ENCODE measurements at regions not wholly inside any gene's neighbourhood (a gene's known extent, or its start where the extent isn't known, plus 50 kb on each side); places are given as distances from the start of the nearest gene placed in this dataset.

- Histone ChIP-seq H3K4me1 (no peaks in the 10 kb centered on the region), H3K27me3 (no peaks in the 10 kb centered on the region), H3K27ac (no peak overlapping the region), H3K36me3 (no peaks in the 10 kb centered on the region), H3K9me3 (peaks cover 0 to 6% of the 10 kb centered on the region in 2 donors), H3K4me3 (no peak overlapping the region)
- no peak for TF ChIP-seq CTCF (IDR thresholded peaks at IDR 0.05)
- DNase-seq (ENCODE audit: low spot score) = no peak
Observed at GRCh38 chr3:135699741-135700140, 265.8 kb upstream of the PPP2R3A start.

- Histone ChIP-seq H3K36me3 (no peaks in the 10 kb centered on the region), H3K27ac (no peak overlapping the region), H3K27me3 (no peaks in the 10 kb centered on the region), H3K4me3 (no peak overlapping the region), H3K9me3 (no peaks in the 10 kb centered on the region), H3K4me1 (no peaks in the 10 kb centered on the region)
- TF ChIP-seq CTCF (IDR thresholded peaks at IDR 0.05) = no peak
- no peak for DNase-seq (ENCODE audit: low spot score)
Observed at GRCh38 chr3:135706758-135707375, 258.7 kb upstream of the PPP2R3A start.

- H3K9me3 ChIP-seq = peaks cover 0 to 7% of the 10 kb centered on the region in 2 donors
- no peak for TF ChIP-seq CTCF (IDR thresholded peaks at IDR 0.05)
- H3K4me3 ChIP-seq = no peak overlapping the region
- no peak for DNase-seq (ENCODE audit: low spot score)
- no peaks in the 10 kb centered on the region for H3K4me1 ChIP-seq
- H3K36me3 ChIP-seq = no peaks in the 10 kb centered on the region
- H3K27me3 ChIP-seq = no peaks in the 10 kb centered on the region
- no peak overlapping the region for H3K27ac ChIP-seq
Observed at GRCh38 chr3:135719449-135719848, 246.1 kb upstream of the PPP2R3A start.

GRCh38 chr3:135728007-135728721, 237.4 kb upstream of the PPP2R3A start:
- no peak for TF ChIP-seq CTCF (IDR thresholded peaks at IDR 0.05)
- H3K9me3 ChIP-seq = peaks cover 0 to 34% of the 10 kb centered on the region in 2 donors
- H3K4me3 ChIP-seq = no peak overlapping the region
- DNase-seq (ENCODE audit: low spot score) = no peak
- H3K36me3 ChIP-seq = no peaks in the 10 kb centered on the region
- H3K27me3 ChIP-seq = no peaks in the 10 kb centered on the region
- no peak overlapping the region for H3K27ac ChIP-seq
- H3K4me1 ChIP-seq = no peaks in the 10 kb centered on the region

GRCh38 chr3:135731546-135731945, 234.0 kb upstream of the PPP2R3A start:
- H3K4me1 ChIP-seq = no peaks in the 10 kb centered on the region
- H3K9me3 ChIP-seq = peaks cover 6 to 28% of the 10 kb centered on the region in 2 donors
- H3K36me3 ChIP-seq = no peaks in the 10 kb centered on the region
- no peak for TF ChIP-seq CTCF (IDR thresholded peaks at IDR 0.05)
- H3K27ac ChIP-seq = no peak overlapping the region
- no peaks in the 10 kb centered on the region for H3K27me3 ChIP-seq
- no peak for DNase-seq (ENCODE audit: low spot score)
- H3K4me3 ChIP-seq = no peak overlapping the region

All from right atrium auricular region (tissue), 2 donors.